ENCODE measurements at regions not wholly inside any gene's neighbourhood (a gene's known extent, or its start where the extent isn't known, plus 50 kb on each side); places are given as distances from the start of the nearest gene placed in this dataset.
"Not testable (repeated sequence)": the region's sequence is repeated elsewhere in the genome, so short reads cannot be mapped to it uniquely, and the experiment has no call there.

- H3K27ac ChIP-seq (replicated peaks), result no peak overlapping the region
- TF ChIP-seq CTCF (IDR thresholded peaks at IDR 0.05; ENCODE audit: insufficient read depth, low read length) (no peak), REST (IDR thresholded peaks at IDR 0.05; ENCODE audit: insufficient replicate concordance, low read depth) (no peak), SPI1 (IDR thresholded peaks at IDR 0.05; ENCODE audit: borderline replicate concordance, low read depth) (no peak), POLR2AphosphoS5 (IDR thresholded peaks at IDR 0.05; ENCODE audit: low read depth) (no peak)
- H3K27me3 ChIP-seq (ENCODE audit: insufficient read depth, poor library complexity, severe bottlenecking), result no peaks in the 10 kb centered on the region
- no peak for DNase-seq (ENCODE audit: low read depth in 1 of 2, low spot score in 1 of 2)
- no peak overlapping the region for H3K4me3 ChIP-seq (replicated peaks; ENCODE audit: insufficient read depth, low read length)
Measured at GRCh38 chr4:99735822-99736221, 78.2 kb upstream of the C4orf54 start.

GRCh38 chr4:99734583-99735322 lies 77.1 kb upstream of the C4orf54 start:
- Histone ChIP-seq H3K27me3 (ENCODE audit: insufficient read depth, poor library complexity, severe bottlenecking) (no peaks in the 10 kb centered on the region), H3K4me3 (replicated peaks; ENCODE audit: insufficient read depth, low read length) (no peak overlapping the region), H3K27ac (replicated peaks) (no peak overlapping the region)
- DNase-seq (ENCODE audit: low read depth in 1 of 2, low spot score in 1 of 2), result no peak
- no peak for TF ChIP-seq REST (IDR thresholded peaks at IDR 0.05; ENCODE audit: insufficient replicate concordance, low read depth)
- TF ChIP-seq GABPA (IDR thresholded peaks at IDR 0.05; ENCODE audit: low read depth), result no peak
- TF ChIP-seq SPI1 (IDR thresholded peaks at IDR 0.05; ENCODE audit: borderline replicate concordance, low read depth), result no peak
- no peak for TF ChIP-seq POLR2AphosphoS5 (IDR thresholded peaks at IDR 0.05; ENCODE audit: low read depth)
- TF ChIP-seq CTCF (IDR thresholded peaks at IDR 0.05; ENCODE audit: insufficient read depth, low read length), result no peak

GRCh38 chr4:99733455-99733854 lies 75.8 kb upstream of the C4orf54 start:
- not testable (repeated sequence) for H3K4me3 ChIP-seq (replicated peaks; ENCODE audit: insufficient read depth, low read length); H3K27ac ChIP-seq (replicated peaks); DNase-seq (ENCODE audit: low read depth in 1 of 2, low spot score in 1 of 2); H3K27me3 ChIP-seq (ENCODE audit: insufficient read depth, poor library complexity, severe bottlenecking)

GRCh38 chr4:99729186-99729585 lies 71.6 kb upstream of the C4orf54 start:
- TF ChIP-seq GABPA (IDR thresholded peaks at IDR 0.05; ENCODE audit: low read depth), result no peak
- no peak for TF ChIP-seq REST (IDR thresholded peaks at IDR 0.05; ENCODE audit: insufficient replicate concordance, low read depth)
- no peak for TF ChIP-seq POLR2AphosphoS5 (IDR thresholded peaks at IDR 0.05; ENCODE audit: low read depth)
- TF ChIP-seq CTCF (IDR thresholded peaks at IDR 0.05; ENCODE audit: insufficient read depth, low read length), result no peak
- no peak for TF ChIP-seq SPI1 (IDR thresholded peaks at IDR 0.05; ENCODE audit: borderline replicate concordance, low read depth)
- H3K27me3 ChIP-seq (ENCODE audit: insufficient read depth, poor library complexity, severe bottlenecking), result no peaks in the 10 kb centered on the region
- no peak overlapping the region for H3K4me3 ChIP-seq (replicated peaks; ENCODE audit: insufficient read depth, low read length)
- no peak for DNase-seq (ENCODE audit: low read depth in 1 of 2, low spot score in 1 of 2)
- no peak overlapping the region for H3K27ac ChIP-seq (replicated peaks)

All from HL-60 (cell line).